ENCODE measurements at regions not wholly inside any gene's neighbourhood (a gene's known extent, or its start where the extent isn't known, plus 50 kb on each side); places are given as distances from the start of the nearest gene placed in this dataset.

DNA sequence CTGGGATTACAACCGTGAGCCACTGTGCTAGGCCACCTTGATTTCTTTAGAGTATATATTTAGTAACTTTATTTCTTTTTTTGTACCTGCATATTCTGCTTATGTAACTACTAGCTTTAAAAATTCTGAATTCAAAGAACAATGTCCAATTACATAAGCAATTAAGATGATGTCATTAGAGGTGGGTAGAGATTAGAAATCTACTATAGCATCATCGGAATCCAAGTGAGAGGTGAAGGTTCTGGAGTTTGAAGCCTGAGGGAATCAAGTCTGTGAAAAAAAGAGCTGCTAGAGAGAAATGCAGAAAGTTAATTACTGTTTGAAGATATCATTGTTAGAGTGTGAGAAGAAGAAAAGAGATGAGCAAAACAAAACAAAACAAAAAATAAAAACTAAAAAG is 79.0 kb upstream of the ENPEP start:
- TF ChIP-seq, protein P1, sequence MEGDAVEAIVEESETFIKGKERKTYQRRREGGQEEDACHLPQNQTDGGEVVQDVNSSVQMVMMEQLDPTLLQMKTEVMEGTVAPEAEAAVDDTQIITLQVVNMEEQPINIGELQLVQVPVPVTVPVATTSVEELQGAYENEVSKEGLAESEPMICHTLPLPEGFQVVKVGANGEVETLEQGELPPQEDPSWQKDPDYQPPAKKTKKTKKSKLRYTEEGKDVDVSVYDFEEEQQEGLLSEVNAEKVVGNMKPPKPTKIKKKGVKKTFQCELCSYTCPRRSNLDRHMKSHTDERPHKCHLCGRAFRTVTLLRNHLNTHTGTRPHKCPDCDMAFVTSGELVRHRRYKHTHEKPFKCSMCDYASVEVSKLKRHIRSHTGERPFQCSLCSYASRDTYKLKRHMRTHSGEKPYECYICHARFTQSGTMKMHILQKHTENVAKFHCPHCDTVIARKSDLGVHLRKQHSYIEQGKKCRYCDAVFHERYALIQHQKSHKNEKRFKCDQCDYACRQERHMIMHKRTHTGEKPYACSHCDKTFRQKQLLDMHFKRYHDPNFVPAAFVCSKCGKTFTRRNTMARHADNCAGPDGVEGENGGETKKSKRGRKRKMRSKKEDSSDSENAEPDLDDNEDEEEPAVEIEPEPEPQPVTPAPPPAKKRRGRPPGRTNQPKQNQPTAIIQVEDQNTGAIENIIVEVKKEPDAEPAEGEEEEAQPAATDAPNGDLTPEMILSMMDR (IDR thresholded peaks at IDR 0.05; ENCODE audit: poor library complexity): no peak
- no peak for TF ChIP-seq EZH2phosphoT487 (IDR thresholded peaks at IDR 0.05; ENCODE audit: low read depth, severe bottlenecking, unreplicated experiment)
